Thoracic aorta (tissue), 2 donors: ENCODE measurements at regions not wholly inside any gene's neighbourhood (a gene's known extent, or its start where the extent isn't known, plus 50 kb on each side); places are given as distances from the start of the nearest gene placed in this dataset.

Experiments used
- ATAC-seq: fragments of 150-250 bp; one replicate; pipeline ENCODE4 v1.8.0; 2017; ENCODE audit warnings: low read depth; ENCODE audit not compliant: insufficient number of reproducible peaks, low FRiP score
- DNase-seq: peaks from one replicate; pipeline ENCODE4 v3.0.0-alpha.2; 2020; ENCODE audit warnings: low spot score
- H3K27ac ChIP-seq, 2 donors: fragments of 200-600 bp; sonication (generic); 1 replicate in 1 of 2; 2 replicates in 1 of 2; pipeline ENCODE4 v1.5.1; 2016; ENCODE audit warnings: mild to moderate bottlenecking in 2 of 2, moderate library complexity in 2 of 2
- H3K27me3 ChIP-seq: fragments of 200-600 bp; sonication (generic); replicated peaks from 2 replicates; pipeline ENCODE4 v1.6.0; 2016; ENCODE audit warnings: mild to moderate bottlenecking; ENCODE audit not compliant: insufficient read depth
- H3K36me3 ChIP-seq: fragments of 200-600 bp; sonication (generic); one replicate; pipeline ENCODE4 v1.5.1; 2016
- H3K4me1 ChIP-seq, 2 donors: fragments of 200-600 bp; sonication (generic); 1 replicate in 1 of 2; 2 replicates in 1 of 2; pipeline versions ENCODE4 v1.5.1 to v1.6.0; 2016; ENCODE audit warnings: low read depth in 2 of 2, mild to moderate bottlenecking in 1 of 2; ENCODE audit not compliant: control insufficient read depth in 1 of 2
- H3K4me3 ChIP-seq: fragments of 200-600 bp; sonication (generic); 2 replicates; pipeline ENCODE4 v1.5.1; 2016; ENCODE audit warnings: mild to moderate bottlenecking
- H3K9me3 ChIP-seq: fragments of 200-600 bp; sonication (generic); 2 replicates; pipeline ENCODE4 v1.5.1; 2016
- TF ChIP-seq, protein P1 (sequence below): fragments of 200-600 bp; sonication (generic); IDR thresholded peaks from one replicate; pipeline ENCODE4 v1.5.1; 2019; ENCODE audit warnings: antibody characterized with exemption

DNA sequence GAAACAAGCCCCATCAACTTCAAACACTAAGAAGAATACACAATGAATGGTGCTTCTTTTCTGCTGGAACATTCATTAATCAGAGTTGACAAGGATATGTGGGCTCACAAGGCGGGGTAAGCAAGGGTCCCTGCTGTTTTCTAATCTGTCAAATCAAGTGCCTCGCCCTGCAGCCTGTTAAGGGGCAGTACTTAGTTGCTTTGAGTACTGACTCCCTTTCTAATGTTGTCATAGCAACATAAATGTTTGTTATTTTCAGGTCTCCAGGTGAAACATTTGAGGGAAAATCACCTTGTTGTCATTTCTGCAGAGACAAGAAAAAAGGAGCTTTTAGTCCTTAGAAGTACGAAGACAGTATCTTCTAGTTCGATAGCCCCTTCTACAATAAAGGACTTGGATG is 284.7 kb upstream of the PKDCC start:
- Histone ChIP-seq H3K4me3 (no peak overlapping the region), H3K27me3 (no peaks in the 10 kb centered on the region), H3K36me3 (no peaks in the 10 kb centered on the region), H3K27ac (no peak overlapping the region), H3K9me3 (no peaks in the 10 kb centered on the region), H3K4me1 (no peaks in the 10 kb centered on the region)
- DNase-seq = no peak
- no peak for ATAC-seq
- TF ChIP-seq, protein P1, sequence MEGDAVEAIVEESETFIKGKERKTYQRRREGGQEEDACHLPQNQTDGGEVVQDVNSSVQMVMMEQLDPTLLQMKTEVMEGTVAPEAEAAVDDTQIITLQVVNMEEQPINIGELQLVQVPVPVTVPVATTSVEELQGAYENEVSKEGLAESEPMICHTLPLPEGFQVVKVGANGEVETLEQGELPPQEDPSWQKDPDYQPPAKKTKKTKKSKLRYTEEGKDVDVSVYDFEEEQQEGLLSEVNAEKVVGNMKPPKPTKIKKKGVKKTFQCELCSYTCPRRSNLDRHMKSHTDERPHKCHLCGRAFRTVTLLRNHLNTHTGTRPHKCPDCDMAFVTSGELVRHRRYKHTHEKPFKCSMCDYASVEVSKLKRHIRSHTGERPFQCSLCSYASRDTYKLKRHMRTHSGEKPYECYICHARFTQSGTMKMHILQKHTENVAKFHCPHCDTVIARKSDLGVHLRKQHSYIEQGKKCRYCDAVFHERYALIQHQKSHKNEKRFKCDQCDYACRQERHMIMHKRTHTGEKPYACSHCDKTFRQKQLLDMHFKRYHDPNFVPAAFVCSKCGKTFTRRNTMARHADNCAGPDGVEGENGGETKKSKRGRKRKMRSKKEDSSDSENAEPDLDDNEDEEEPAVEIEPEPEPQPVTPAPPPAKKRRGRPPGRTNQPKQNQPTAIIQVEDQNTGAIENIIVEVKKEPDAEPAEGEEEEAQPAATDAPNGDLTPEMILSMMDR = no peak

DNA sequence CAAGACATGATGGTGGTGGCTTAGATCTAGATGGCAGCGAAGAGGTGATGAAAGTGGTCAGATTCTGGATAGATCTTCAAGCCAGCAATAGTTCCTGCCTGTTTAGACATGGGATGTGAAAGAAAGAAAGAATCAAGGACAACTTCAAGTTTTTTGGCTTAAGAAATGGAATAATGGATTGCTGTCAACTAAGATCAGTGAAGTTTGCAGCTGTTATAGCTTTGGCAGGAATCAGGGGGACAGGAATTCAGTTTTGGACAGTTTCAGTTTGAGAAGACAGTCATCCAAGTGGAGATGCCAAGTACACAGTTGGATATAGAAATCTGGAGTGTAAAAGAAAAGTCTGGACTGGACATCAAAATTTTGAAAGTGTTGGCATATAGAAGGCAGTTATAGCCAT is 283.7 kb upstream of the PKDCC start:
- no peak overlapping the region for H3K27ac ChIP-seq
- TF ChIP-seq, protein P1 = no peak
- no peaks in the 10 kb centered on the region for H3K36me3 ChIP-seq
- H3K4me1 ChIP-seq = no peaks in the 10 kb centered on the region
- no peak overlapping the region for H3K4me3 ChIP-seq
- H3K9me3 ChIP-seq = no peaks in the 10 kb centered on the region
- ATAC-seq (no peak), DNase-seq (no peak)
- no peaks in the 10 kb centered on the region for H3K27me3 ChIP-seq

DNA sequence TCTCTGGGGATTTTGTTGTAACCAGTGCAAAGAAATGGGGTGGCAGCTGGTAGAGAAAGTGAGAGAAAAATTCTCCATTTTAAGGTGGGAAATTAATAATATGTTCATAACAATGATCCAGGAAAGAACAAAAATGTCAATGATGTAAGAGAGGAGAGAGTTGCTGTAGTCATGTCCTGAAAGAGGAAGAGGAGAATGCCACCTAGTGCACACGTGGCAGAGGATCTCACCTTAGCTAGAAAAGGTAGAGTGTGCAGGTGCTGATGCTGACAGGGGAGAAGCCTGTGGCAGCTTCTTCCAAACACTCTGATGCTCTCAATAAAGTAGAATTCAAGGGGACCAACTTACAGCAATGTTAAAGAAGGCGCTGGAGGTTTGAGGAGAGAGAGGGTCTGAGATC is 282.9 kb upstream of the PKDCC start:
- DNase-seq (no peak), ATAC-seq (no peak)
- H3K27ac ChIP-seq = no peak overlapping the region
- no peaks in the 10 kb centered on the region for H3K9me3 ChIP-seq
- no peaks in the 10 kb centered on the region for H3K27me3 ChIP-seq
- no peaks in the 10 kb centered on the region for H3K4me1 ChIP-seq
- no peak overlapping the region for H3K4me3 ChIP-seq
- TF ChIP-seq, protein P1 = no peak
- no peaks in the 10 kb centered on the region for H3K36me3 ChIP-seq

DNA sequence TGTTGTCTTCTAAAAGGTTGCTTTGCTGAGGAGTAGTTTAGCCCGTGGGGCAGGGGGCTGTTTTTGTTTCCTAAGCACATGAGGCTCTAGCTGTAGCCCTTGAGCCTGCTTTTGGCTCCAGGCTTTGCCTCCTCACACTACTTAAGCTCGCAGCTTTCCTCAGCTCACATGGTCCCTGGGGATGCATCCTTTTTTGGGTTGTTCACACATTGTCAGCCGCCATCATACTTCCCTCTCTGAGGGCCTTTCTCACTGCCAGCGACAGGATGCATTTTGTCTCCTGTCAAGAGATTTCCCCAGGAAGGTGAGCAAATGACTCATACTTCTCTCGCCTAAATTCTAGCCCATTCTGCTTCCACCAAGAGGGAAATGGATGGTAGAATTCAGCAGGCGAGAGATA is 279.5 kb upstream of the PKDCC start:
- no peaks in the 10 kb centered on the region for H3K27me3 ChIP-seq
- no peak overlapping the region for H3K4me3 ChIP-seq
- H3K9me3 ChIP-seq = no peaks in the 10 kb centered on the region
- no peak for DNase-seq
- TF ChIP-seq, protein P1 = no peak
- no peak overlapping the region for H3K27ac ChIP-seq
- no peak for ATAC-seq
- H3K4me1 ChIP-seq = no peaks in the 10 kb centered on the region
- no peaks in the 10 kb centered on the region for H3K36me3 ChIP-seq

DNA sequence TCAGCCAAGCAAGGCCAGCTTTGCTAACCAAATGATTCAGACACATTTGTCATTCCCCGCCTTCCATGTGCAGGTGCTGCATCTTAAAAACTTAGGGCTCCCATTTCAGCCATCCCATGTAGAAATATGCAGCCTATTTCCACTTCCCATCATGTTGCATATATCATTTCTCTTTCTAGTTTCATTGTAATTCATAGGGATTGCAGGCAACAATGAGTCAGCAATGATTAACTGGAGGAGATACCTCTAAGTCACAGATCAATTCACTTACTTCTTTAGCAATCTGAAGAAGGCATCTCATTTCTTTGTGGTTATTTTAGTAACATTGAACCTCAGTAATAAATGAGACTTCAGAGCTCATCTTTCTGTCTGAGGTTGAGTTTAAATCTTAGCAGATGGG is 276.1 kb upstream of the PKDCC start:
- Histone ChIP-seq H3K27me3 (no peaks in the 10 kb centered on the region), H3K9me3 (no peaks in the 10 kb centered on the region), H3K36me3 (no peaks in the 10 kb centered on the region), H3K4me1 (no peaks in the 10 kb centered on the region), H3K27ac (no peak overlapping the region), H3K4me3 (no peak overlapping the region)
- TF ChIP-seq, protein P1 = no peak
- ATAC-seq (no peak), DNase-seq (no peak)
